RCC 7860 (cell line): ENCODE measurements at regions not wholly inside any gene's neighbourhood (a gene's known extent, or its start where the extent isn't known, plus 50 kb on each side); places are given as distances from the start of the nearest gene placed in this dataset.

Experiments
- DNase-seq: peaks from one replicate; pipeline ENCODE4 v3.0.0-alpha.2; 2015; ENCODE audit warnings: low spot score
- FAIRE-seq: peaks from 2 replicates; lab custom pipeline; 2012; peaks lifted over from hg19 to GRCh38; lab: Jason Lieb, UNC

DNA sequence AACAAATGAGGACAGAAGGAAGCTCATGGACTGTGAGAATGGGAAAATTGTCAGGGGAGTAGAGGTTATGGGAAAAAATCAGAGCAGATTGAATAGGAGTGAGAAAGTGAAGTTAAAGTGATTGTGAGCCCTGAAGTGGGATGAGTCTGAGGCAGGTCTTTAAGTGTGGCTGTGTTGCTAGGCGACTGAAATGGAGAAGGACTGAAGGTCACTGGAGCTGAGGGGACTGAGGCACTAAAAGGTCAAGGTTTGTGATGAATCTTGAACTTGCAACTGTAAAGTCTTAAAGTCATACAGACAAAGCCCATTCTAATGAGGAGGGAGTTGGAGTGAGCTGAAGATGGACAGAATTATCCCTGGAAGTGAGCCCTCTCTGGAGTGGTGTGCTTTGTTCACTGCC lies 518.9 kb downstream of the TUSC7 start:
- no peak for FAIRE-seq
- no peak for DNase-seq

- DNase-seq, result no peak
- no peak for FAIRE-seq
Observed at GRCh38 chr3:117230924-117231323, 521.3 kb downstream of the TUSC7 start.

GRCh38 chr3:117234331-117234730 lies 524.8 kb downstream of the TUSC7 start:
- DNase-seq (no peak), FAIRE-seq (no peak)

GRCh38 chr3:117235304-117235703 lies 525.7 kb downstream of the TUSC7 start:
- FAIRE-seq (no peak), DNase-seq (no peak)

GRCh38 chr3:117238806-117239205 lies 529.2 kb downstream of the TUSC7 start:
- no peak for DNase-seq
- FAIRE-seq, result no peak

- no peak for FAIRE-seq
Observed at GRCh38 chr3:117243657-117244056, 534.1 kb downstream of the TUSC7 start.

GRCh38 chr3:117246771-117247555 lies 537.4 kb downstream of the TUSC7 start:
- DNase-seq (no peak), FAIRE-seq (no peak)

More at GRCh38 chr3:117243657-117244056, 534.1 kb downstream of the TUSC7 start:
- DNase-seq, result no peak

GRCh38 chr3:117248153-117248552 lies 538.6 kb downstream of the TUSC7 start:
- DNase-seq (no peak), FAIRE-seq (no peak)

DNA sequence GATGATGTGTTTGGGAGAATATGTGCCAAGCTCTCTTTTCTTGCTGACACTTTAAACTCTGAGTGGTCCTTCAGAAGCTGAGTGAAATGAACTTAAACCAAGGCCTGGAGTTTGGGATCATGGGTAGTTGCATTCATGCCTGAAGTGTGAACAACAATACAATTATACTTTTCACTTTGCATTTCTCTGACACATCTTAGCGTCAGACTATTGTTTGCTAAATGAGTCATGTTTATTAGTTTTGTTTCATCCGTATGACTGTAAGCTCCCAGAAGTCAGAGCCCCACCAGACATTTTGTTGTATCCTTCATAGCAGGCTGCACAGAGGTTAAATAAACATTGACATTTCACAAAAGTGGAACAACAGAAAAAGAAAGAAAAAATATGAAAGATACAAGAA lies 542.6 kb downstream of the TUSC7 start:
- DNase-seq (peak; percentile 6), FAIRE-seq (no peak)

DNA sequence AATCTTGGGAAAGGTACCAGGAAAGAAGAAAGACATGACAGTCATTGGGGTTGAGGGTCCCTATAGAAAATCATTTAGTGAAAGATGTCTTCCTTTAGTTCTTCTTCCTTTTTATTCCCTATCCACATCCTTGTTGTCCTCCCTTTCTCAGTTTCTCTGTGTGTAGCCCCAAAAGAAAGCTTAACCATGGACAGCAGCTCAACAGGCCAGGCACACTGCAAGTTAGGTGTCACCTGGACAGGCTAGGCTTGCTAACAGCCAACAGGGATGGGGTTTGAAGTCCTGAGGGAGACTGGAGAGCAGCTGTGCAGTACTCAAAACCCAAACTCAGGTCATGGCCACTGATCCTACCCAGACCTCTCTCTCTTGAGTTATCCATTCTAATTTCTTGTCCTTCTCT lies 543.1 kb downstream of the TUSC7 start:
- FAIRE-seq (no peak), DNase-seq (no peak)

DNA sequence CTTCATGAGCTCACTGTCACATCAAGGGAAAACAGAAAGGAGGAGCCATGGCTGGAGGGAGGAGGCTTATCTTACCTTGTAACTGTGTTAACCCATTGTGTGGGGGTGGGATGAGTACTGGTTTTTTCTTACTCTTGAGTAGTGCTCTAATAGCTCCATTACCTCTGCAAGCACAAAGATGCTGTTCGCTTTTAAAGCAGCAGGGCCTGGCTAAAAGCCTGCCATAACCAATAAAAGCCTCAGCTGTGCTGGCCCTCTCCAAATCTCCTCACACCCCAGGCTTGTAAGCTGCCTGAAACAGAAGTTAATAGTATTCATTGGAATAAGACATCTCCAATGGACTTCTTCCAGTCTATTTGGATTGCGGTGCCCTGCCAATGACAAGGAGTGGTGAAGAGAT lies 544.1 kb downstream of the TUSC7 start:
- no peak for FAIRE-seq
- DNase-seq, result no peak

GRCh38 chr3:117254985-117255384 lies 545.4 kb downstream of the TUSC7 start:
- FAIRE-seq (no peak), DNase-seq (no peak)

DNA sequence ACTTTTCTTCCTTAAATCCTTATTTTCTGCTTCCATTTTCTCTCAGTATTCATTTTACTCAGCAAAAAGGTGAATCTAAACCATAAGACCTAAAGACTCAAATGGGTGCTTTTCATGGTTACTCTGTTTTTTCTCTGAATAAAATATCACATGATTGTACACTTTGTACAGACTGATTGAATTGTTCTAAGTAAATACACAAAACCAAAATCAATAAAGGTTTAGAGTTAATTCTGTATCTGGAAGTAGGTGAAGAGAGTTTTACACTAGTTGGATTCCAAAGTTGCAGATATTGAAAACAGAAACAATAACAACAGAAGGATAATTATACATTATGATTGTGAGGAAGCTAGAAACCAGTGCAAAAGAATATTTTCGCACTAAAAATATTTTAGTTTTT lies 546.2 kb downstream of the TUSC7 start:
- no peak for DNase-seq
- no peak for FAIRE-seq

- no peak for FAIRE-seq
- DNase-seq, result no peak
Observed at GRCh38 chr3:117261983-117262421, 552.4 kb downstream of the TUSC7 start.

DNA sequence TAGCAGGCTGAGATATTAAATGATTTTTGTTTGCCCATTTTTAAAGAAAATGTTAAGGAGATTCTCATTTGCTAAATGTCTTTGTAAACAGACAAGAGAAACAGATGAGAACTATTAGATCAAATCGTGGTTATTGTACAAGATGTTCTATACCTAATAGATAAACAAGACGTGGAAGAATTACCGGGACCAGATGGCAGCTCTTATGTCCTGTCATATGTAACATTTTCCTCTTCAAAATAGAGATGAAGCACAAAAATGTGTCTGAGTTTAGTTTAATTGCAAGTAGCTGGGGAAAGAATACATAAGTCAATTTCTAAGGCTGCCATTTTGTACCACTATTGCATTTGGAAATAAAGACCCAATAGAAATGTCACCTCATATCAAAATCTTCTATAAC lies 553.7 kb downstream of the TUSC7 start:
- DNase-seq, result no peak
- FAIRE-seq, result no peak

DNA sequence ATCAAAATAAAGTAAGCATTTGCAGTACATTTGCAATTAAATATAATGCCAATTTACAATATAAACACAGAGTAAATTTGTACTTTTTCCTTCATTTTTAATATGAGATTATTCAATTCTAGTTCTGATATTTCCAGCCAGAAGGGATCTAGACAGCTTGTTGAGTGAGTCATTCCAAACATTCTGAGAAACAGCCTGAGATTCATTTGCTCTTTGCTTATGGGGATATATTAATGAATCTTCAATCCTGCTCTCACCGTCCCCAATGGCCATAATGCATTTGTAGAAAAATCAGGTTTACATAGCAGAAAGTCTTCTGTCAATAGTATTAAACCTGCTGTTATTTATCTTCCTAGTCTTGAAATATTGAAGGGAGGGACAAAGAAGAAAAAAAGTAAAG lies 554.2 kb downstream of the TUSC7 start:
- FAIRE-seq (no peak), DNase-seq (no peak)

- DNase-seq, result no peak
- FAIRE-seq, result no peak
Observed at GRCh38 chr3:117264204-117264994, 554.8 kb downstream of the TUSC7 start.

DNA sequence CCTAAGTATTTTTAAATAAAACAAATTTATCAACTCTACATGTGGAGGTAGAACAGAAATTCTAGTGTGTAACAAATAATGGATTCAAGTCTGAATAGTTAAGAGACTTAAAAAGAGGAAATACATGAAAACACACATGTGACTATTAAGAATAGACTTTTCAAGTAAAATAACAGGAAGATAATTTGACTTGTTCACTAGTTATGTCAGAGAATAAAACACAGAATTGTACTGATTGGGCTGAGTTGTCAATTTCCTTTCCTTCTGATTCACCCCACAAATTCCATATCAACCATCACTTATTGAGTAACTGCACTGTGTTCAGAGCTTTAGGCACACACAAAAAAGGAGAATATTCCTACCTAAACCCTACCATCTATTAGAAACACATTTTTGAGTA lies 557.2 kb downstream of the TUSC7 start:
- FAIRE-seq (no peak), DNase-seq (no peak)

GRCh38 chr3:117268318-117268717 lies 558.7 kb downstream of the TUSC7 start:
- no peak for DNase-seq
- no peak for FAIRE-seq

DNA sequence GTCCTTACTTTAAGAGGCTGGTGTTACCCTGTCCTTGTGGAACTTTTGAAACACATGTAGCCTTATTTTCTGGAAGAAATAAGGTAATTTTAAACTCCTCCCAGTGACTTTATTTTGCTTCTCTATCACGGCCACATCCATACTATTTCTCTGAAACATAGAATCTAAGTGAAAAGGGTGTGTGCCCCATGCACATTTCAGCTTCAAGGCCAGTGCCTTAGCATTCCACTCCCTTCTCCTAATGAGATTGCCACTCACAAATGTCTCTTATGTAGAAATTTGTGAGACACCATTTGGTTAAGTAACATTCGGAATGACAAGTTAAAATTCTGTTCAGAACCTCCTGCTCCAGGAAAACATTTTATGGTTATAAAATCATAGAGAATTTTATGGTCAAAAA lies 562.7 kb downstream of the TUSC7 start:
- DNase-seq (no peak), FAIRE-seq (no peak)

GRCh38 chr3:117272876-117273523 lies 563.4 kb downstream of the TUSC7 start:
- no peak for FAIRE-seq
- DNase-seq, result no peak

- FAIRE-seq (no peak), DNase-seq (no peak)
Observed at GRCh38 chr3:117277816-117278215, 568.2 kb downstream of the TUSC7 start.
